Endothelial cell of umbilical vein (primary cell): ENCODE measurements at regions not wholly inside any gene's neighbourhood (a gene's known extent, or its start where the extent isn't known, plus 50 kb on each side); places are given as distances from the start of the nearest gene placed in this dataset.

Experiments
- BruUV-seq: library from RNA; stranded (reverse); fragments of 400-500 nt; replicated peaks from 2 replicates; lab custom pipeline; 2021; lab: Mats Ljungman, UMichigan
- CTCF ChIA-PET: fragments of 300-600, 350-600 bp; sonication (Branson Sonifier 250); formaldehyde crosslinking; loops from one replicate; lab custom pipeline; 2021; ENCODE audit warnings: antibody characterized with exemption, inconsistent platforms; lab: Charles Lee
- POLR2A ChIA-PET: fragments of 300-600, 350-600 bp; sonication (Branson Sonifier 250); formaldehyde crosslinking; loops from one replicate; lab custom pipeline; 2021; ENCODE audit warnings: antibody characterized with exemption, inconsistent platforms; lab: Charles Lee
- DNase-seq: peaks from one replicate; pipeline ENCODE4 v3.0.0-alpha.2; 2011; ENCODE audit warnings: low read depth, low spot score
- FAIRE-seq: peaks from 2 replicates; lab custom pipeline; 2011; peaks lifted over from hg19 to GRCh38; lab: Jason Lieb, UNC
- H2AFZ ChIP-seq: 2 replicates; pipeline ENCODE4 v1.6.0; 2012; ENCODE audit warnings: low read depth, low read length, control low read depth, inconsistent platforms
- H3K27ac ChIP-seq: 2 replicates; pipeline ENCODE4 v1.5.1; 2011; ENCODE audit warnings: low read depth, mild to moderate bottlenecking, control low read depth, low read length, moderate library complexity; ENCODE audit not compliant: insufficient read depth
- H3K27me3 ChIP-seq, 2 experiments: 2 replicates each; pipeline versions ENCODE4 v1.6.0 to v1.6.1; 2011; ENCODE audit warnings: low read length in 2 of 2, mixed read lengths in 1 of 2; ENCODE audit not compliant: control insufficient read depth in 2 of 2, insufficient read depth in 2 of 2
- H3K36me3 ChIP-seq, 2 experiments: 2 replicates in 1 of 2; 3 replicates in 1 of 2; pipeline ENCODE4 v1.5.1; 2011; ENCODE audit warnings: low read length in 2 of 2, mild to moderate bottlenecking in 1 of 2, moderate library complexity in 1 of 2; ENCODE audit not compliant: control insufficient read depth in 2 of 2, insufficient read depth in 2 of 2; ENCODE audit errors: extremely low read depth in 1 of 2
- H3K4me1 ChIP-seq: 3 replicates; pipeline ENCODE4 v1.5.1; 2011; ENCODE audit warnings: mild to moderate bottlenecking, low read length; ENCODE audit not compliant: control insufficient read depth, insufficient read depth; ENCODE audit errors: extremely low read depth
- H3K4me2 ChIP-seq: 2 replicates; pipeline ENCODE4 v1.6.1; 2011; ENCODE audit warnings: low read length, control low read depth, mixed read lengths; ENCODE audit not compliant: insufficient read depth
- H3K4me3 ChIP-seq, 3 experiments: fragments of 200-600 bp in 1 of 3; sonication (generic), shearing (Covaris generic) in 1 of 3; replicated peaks in 1 of 3; 2 replicates each; pipeline ENCODE4 v1.5.1; 2011 to 2016; ENCODE audit warnings: control low read depth in 3 of 3, low read length in 3 of 3, mild to moderate bottlenecking in 2 of 3, inconsistent platforms in 1 of 3, low read depth in 1 of 3, moderate library complexity in 1 of 3; ENCODE audit not compliant: insufficient read depth in 1 of 3
- H3K79me2 ChIP-seq: 2 replicates; pipeline ENCODE4 v1.6.0; 2012; ENCODE audit warnings: low read length, inconsistent platforms; ENCODE audit not compliant: control insufficient read depth, insufficient read depth
- H3K9ac ChIP-seq: replicated peaks from 2 replicates; pipeline ENCODE3; 2011; ENCODE audit warnings: low read length, control low read depth; ENCODE audit not compliant: insufficient read depth; ENCODE audit errors: extremely low read depth
- H3K9me1 ChIP-seq: replicated peaks from 3 replicates; pipeline ENCODE4 v1.6.0; 2011; ENCODE audit warnings: mild to moderate bottlenecking, low read length; ENCODE audit not compliant: control insufficient read depth, insufficient read depth; ENCODE audit errors: extremely low read depth
- H3K9me3 ChIP-seq: replicated peaks from 2 replicates; pipeline ENCODE4 v1.5.1; 2012; ENCODE audit warnings: low read length, inconsistent platforms; ENCODE audit not compliant: control insufficient read depth, insufficient read depth
- H4K20me1 ChIP-seq: replicated peaks from 2 replicates; pipeline ENCODE3; 2011; ENCODE audit warnings: mild to moderate bottlenecking, low read length; ENCODE audit not compliant: control insufficient read depth, insufficient read depth; ENCODE audit errors: extremely low read depth
- EZH2 ChIP-seq: IDR thresholded peaks from 2 replicates; pipeline ENCODE4 v1.6.1; 2012; ENCODE audit warnings: borderline replicate concordance, low read depth, mild to moderate bottlenecking, moderate library complexity, low read length, inconsistent platforms; ENCODE audit not compliant: severe bottlenecking
- FOS ChIP-seq: IDR thresholded peaks from 2 replicates; pipeline ENCODE4 v1.6.1; 2011; ENCODE audit warnings: mild to moderate bottlenecking, low read length, moderate library complexity, borderline replicate concordance; ENCODE audit not compliant: insufficient read depth
- GATA2 ChIP-seq: IDR thresholded peaks from 2 replicates; pipeline ENCODE4 v1.7.0; 2011; ENCODE audit warnings: low read depth, mild to moderate bottlenecking, moderate library complexity, mixed read lengths, low read length; ENCODE audit not compliant: insufficient read length, insufficient read depth
- JUN ChIP-seq: IDR thresholded peaks from 2 replicates; pipeline ENCODE4 v1.6.1; 2011; ENCODE audit warnings: borderline replicate concordance, low read depth; ENCODE audit not compliant: insufficient read length, insufficient read depth
- MYC ChIP-seq: IDR thresholded peaks from one replicate; pipeline ENCODE4 v1.6.1; 2011; ENCODE audit warnings: mild to moderate bottlenecking, low read depth, low read length
- POLR2A ChIP-seq: IDR thresholded peaks from 2 replicates; pipeline ENCODE4 v1.6.1; 2012; ENCODE audit warnings: low read depth, mild to moderate bottlenecking, control low read depth, low read length
- POLR2AphosphoS5 ChIP-seq: IDR thresholded peaks from 2 replicates; pipeline ENCODE4 v1.6.1; 2012; ENCODE audit warnings: low read depth, mild to moderate bottlenecking, control low read depth, low read length, moderate library complexity; ENCODE audit not compliant: insufficient read depth
- dilution Hi-C: fragments of 300-500 bp; cut with MboI; formaldehyde crosslinking; loops from one replicate; pipeline ENCODE4 v1.15.0; 2019; ENCODE audit warnings: low sequenced_read_pairs; ENCODE audit not compliant: extremely low pct_ligation_motif_present
- intact Hi-C: fragments of 100-400 bp; cut with micrococcal nuclease; formaldehyde crosslinking; loops from one replicate; pipeline ENCODE4 v1.10.0; 2022
- TF ChIP-seq, protein P1 (sequence below): IDR thresholded peaks from 2 replicates; pipeline ENCODE4 v1.6.1; 2011; ENCODE audit not compliant: insufficient read depth, insufficient read length
- TF ChIP-seq, protein P2 (sequence below), 2 donors: IDR thresholded peaks; 1 replicate in 1 of 2; 2 replicates in 1 of 2; pipeline ENCODE4 v1.5.1; 2011; ENCODE audit warnings: low read length in 2 of 2, mild to moderate bottlenecking in 2 of 2, moderate library complexity in 2 of 2, control low read depth in 1 of 2, inconsistent platforms in 1 of 2, low read depth in 1 of 2; ENCODE audit not compliant: insufficient read depth in 1 of 2; ENCODE audit errors: extremely low read depth in 1 of 2

DNA sequence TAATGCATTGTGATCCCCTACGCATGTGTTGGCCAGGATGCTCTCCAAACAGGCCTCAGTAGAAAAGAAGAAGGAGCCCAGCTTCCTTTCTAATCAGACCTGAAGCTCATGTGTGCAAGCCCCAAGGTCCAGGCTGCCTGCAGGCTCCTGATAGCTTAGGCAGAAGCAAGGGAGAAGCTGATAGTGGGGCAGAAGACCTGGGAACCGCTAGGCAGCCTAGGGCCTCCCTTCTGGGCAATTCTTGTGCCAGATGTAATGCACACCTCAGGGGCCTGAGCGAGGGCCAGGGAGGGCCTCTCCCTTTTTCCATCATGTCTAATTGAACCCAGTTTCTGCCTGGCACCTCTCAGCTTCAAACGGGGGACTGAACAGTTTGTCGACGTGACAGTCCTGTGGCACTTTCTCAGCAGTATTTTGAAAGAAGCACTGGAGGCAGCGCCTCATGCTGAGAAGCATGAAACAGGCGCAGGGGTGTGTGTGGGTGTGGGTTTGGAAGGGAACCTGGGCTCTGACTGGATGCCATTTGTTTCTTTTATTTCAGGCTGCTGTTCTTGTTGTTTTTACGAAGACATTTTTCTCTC, 212.8 kb downstream of the PIK3R1 start:
- Histone ChIP-seq H3K27ac (no peak overlapping the region), H3K4me1 (peaks cover 12% of the 10 kb centered on the region), H4K20me1 (no peaks in the 10 kb centered on the region), H3K9me3 (no peaks in the 10 kb centered on the region), H3K9ac (no peak overlapping the region), H2AFZ (no peak overlapping the region), H3K9me1 (no peaks in the 10 kb centered on the region), H3K79me2 (no peaks in the 10 kb centered on the region), H3K4me2 (no peak overlapping the region), H3K4me3 (no peak overlapping the region), H3K36me3 (no peaks in the 10 kb centered on the region), H3K27me3 (no peaks in the 10 kb centered on the region)
- CTCF ChIA-PET = no interaction called here
- TF ChIP-seq, protein P1, sequence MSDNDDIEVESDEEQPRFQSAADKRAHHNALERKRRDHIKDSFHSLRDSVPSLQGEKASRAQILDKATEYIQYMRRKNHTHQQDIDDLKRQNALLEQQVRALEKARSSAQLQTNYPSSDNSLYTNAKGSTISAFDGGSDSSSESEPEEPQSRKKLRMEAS = no peak
- TF ChIP-seq POLR2A = no peak
- TF ChIP-seq POLR2AphosphoS5 = no peak
- no peak for TF ChIP-seq JUN
- TF ChIP-seq MYC = no peak
- no peak for TF ChIP-seq EZH2
- TF ChIP-seq, protein P2, sequence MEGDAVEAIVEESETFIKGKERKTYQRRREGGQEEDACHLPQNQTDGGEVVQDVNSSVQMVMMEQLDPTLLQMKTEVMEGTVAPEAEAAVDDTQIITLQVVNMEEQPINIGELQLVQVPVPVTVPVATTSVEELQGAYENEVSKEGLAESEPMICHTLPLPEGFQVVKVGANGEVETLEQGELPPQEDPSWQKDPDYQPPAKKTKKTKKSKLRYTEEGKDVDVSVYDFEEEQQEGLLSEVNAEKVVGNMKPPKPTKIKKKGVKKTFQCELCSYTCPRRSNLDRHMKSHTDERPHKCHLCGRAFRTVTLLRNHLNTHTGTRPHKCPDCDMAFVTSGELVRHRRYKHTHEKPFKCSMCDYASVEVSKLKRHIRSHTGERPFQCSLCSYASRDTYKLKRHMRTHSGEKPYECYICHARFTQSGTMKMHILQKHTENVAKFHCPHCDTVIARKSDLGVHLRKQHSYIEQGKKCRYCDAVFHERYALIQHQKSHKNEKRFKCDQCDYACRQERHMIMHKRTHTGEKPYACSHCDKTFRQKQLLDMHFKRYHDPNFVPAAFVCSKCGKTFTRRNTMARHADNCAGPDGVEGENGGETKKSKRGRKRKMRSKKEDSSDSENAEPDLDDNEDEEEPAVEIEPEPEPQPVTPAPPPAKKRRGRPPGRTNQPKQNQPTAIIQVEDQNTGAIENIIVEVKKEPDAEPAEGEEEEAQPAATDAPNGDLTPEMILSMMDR (IDR thresholded peaks at IDR 0.05; ENCODE audit: extremely low read depth in 1 of 2, insufficient read depth in 1 of 2, low read depth in 1 of 2, low read length in 2 of 2) = no peak
- TF ChIP-seq FOS = no peak
- TF ChIP-seq GATA2 = no peak
- FAIRE-seq (no peak), DNase-seq (no peak)
- POLR2A ChIA-PET = no interaction called here
- no TSS peak for BruUV-seq
- dilution Hi-C loops (no loop called here), intact Hi-C loops (no loop called here)
